Epithelial cell of prostate (primary cell): ENCODE measurements at regions not wholly inside any gene's neighbourhood (a gene's known extent, or its start where the extent isn't known, plus 50 kb on each side); places are given as distances from the start of the nearest gene placed in this dataset.

Experiments
- DNase-seq: peaks from one replicate; pipeline ENCODE4 v3.0.0-alpha.2; 2011; ENCODE audit warnings: low read depth, low spot score
- H3K27ac ChIP-seq: fragments of 450-650 bp; 2 replicates; pipeline ENCODE4 v1.5.1; 2017; ENCODE audit warnings: mild to moderate bottlenecking

DNA sequence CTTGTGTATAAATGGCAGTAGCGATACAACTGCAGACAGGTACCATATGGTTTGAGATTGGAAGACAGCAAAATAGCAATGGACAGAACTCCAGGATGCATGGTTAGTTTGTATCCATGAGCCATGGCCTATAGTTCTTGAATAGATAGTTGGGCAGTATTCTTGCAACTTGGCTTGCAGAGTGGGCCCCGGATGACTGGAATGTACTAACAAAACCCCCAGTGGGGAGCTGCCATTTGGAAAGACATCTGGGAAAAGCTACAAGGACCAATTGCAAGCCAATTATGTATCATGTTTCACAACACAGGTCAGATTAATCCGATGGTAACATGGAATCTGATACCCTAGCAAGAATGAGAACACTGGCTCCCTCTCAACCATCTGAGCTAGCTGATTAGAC, 279.6 kb downstream of the RERGL start:
- no peak for DNase-seq
- H3K27ac ChIP-seq, result no peak overlapping the region

DNA sequence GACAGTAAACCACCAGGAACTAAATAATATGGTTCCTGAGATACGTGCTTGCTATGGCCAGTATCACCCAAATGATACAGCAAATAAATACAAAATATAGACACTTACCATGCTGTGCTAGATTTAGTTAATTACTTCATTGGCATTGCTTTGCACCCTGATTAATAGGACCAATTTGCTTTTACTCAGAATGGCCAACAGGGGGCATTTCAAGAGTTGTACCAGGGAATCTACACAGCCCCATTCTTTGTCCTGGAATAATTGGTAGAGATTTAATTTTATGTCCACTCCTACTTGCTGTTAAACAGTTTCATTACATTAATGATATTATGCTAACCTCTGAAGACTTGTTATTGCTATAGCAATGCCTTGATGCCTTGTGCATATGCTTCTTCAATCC, 280.8 kb downstream of the RERGL start:
- no peak for DNase-seq
- H3K27ac ChIP-seq, result no peak overlapping the region

DNA sequence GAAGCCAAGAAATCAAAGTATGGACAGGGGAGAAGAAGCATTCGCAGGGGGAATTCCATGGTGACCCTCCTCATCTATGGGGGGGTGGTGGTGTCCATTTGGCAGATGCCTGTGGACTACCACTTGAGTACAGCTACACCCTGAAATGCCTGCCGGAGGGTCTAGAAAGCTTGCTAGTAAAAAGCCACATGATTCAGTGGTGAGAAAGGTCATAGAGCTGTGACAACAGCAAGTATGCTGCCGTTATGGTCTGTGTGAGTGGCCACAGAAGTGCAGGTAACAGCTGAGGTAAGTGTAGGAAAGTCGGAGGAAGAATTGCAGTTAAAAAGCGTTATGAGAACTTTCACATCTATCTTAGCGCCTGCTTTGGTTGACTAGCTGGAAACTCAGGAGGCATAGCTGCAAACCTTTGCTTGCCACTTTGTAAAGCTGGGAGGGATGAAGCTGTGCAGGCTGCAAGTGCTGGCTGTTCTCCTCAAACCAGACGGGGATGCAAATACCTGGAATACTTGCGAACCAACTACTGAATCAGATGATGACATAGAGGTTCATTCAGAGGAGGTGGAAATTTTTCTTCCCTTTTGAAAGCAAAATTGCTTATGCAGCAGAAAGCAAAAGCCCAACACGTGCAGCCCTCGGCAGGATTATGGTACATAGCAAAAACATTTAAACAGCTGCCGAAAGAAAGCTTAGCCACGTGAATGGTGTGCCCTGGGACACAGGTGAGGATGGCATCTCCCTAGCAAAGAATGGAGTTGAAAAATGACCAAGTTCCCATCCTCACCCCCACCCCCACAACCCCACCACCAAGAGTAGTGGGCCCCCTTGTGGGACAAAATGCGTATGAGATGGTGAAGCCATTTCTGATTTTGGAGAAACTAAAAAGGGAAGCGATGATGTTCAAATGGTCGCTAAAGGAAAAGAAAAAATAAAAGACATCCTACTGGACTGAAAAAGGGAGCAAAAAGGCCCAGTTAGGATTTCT, 287.0 kb downstream of the RERGL start:
- DNase-seq, result no peak
- H3K27ac ChIP-seq, result no peak overlapping the region

DNA sequence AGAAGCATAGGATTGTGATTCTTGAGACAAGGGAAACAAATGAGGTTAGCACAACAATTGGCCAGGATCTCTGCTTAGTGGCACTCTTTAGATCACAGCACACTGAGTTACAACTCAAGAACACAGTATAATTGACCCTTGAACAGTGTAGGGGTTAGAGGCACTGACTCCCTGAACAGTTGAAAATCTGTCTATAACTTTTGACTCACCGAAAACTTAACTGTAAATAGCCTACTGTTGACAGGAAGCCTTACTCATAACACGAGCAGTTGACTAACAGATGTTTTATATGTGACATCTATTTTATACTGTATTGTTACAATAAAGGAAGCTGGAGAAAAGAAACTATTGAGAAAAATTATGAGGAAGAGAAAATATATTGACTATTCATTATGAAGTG, 296.1 kb downstream of the RERGL start:
- DNase-seq, result no peak
- H3K27ac ChIP-seq, result no peak overlapping the region

DNA sequence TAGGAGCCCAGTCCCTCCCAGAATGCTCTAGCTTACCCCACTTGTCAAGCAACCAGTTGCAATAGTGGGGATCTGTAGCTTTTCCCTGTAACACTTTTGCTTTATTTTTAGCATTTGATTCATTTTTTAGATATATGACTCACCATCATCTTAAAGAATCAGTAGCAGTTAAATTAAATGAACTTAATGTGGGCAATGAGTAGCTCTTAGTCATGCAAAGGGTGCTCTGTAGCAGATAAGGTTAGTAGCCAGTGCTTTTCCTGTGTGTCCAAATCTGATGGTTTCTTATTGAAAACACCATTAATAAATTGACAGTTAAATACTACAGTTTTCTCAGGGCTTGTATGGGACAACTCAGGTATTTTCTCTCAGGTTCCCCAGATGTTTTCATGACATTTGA, 311.8 kb downstream of the RERGL start:
- DNase-seq, result no peak

DNA sequence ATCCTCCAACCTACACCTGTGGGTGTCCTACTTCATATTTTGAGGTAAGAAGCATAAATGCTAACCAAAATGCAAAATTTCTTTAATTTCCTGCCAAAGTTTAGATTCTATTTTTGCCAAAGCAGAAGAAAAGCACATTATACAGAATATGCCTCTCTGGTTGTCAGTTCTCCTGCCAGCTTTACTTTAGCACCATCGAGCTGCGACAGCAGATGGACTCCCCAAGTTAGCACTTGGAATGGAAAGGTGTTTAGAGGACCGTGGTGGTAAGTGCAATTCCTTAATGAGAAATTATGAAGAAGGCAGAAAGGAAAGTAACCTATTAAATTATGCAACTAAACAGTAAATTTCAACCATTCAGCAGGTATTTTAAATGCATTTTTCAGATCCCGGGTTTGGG, 326.6 kb downstream of the RERGL start:
- DNase-seq, result no peak
- H3K27ac ChIP-seq, result no peak overlapping the region

More for the DNA sequence above, 311.8 kb downstream of the RERGL start:
- no peak overlapping the region for H3K27ac ChIP-seq

DNA sequence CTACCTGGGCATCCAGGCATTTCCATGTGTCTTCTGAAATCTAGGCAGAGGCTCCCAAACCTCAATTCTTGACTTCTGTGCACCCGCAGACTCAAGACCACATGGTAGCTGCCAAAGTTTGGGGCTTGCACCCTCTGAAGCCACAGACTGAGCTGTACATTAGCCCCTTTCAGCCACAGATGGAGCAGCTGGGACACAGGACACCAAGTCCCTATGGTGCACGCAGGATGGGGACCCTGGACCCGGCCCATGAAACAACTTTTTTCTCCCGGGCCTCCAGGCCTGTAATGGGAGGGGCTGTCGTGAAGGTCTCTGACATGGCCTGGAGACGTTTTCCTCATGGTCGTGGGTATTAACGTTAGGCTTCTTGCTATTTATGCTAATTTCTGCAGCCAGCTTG, 330.0 kb downstream of the RERGL start:
- DNase-seq, result no peak
- H3K27ac ChIP-seq, result no peak overlapping the region
